IMR-90 (cell line): ENCODE measurements at regions not wholly inside any gene's neighbourhood (a gene's known extent, or its start where the extent isn't known, plus 50 kb on each side); places are given as distances from the start of the nearest gene placed in this dataset.

Experiments used
- CEBPB ChIP-seq: IDR thresholded peaks from 2 replicates; pipeline ENCODE4 v1.6.1; 2012; ENCODE audit warnings: low read depth, low read length, improper control_type of control experiment
- CHD1 ChIP-seq: IDR thresholded peaks from 2 replicates; pipeline ENCODE4 v1.6.1; 2012; ENCODE audit warnings: low read depth, low read length, improper control_type of control experiment
- CTCF ChIP-seq: conservative IDR thresholded peaks from 2 replicates; pipeline ENCODE4 v1.5.1; 2012; ENCODE audit warnings: mild to moderate bottlenecking, low read depth, low read length, improper control_type of control experiment
- ELK1 ChIP-seq: fragments of 150-350 bp; IDR thresholded peaks from 2 replicates; pipeline ENCODE4 v1.6.1; 2016; ENCODE audit warnings: low read depth, mild to moderate bottlenecking, low read length, moderate library complexity, borderline replicate concordance
- MAFK ChIP-seq: IDR thresholded peaks from 2 replicates; pipeline ENCODE4 v1.6.1; 2012; ENCODE audit warnings: low read depth, low read length, improper control_type of control experiment
- MAZ ChIP-seq: IDR thresholded peaks from 2 replicates; pipeline ENCODE4 v1.6.1; 2012; ENCODE audit warnings: low read depth, mild to moderate bottlenecking, low read length, improper control_type of control experiment, moderate library complexity, borderline replicate concordance
- MXI1 ChIP-seq: IDR thresholded peaks from 2 replicates; pipeline ENCODE4 v1.6.1; 2012; ENCODE audit warnings: low read depth, mild to moderate bottlenecking, low read length, moderate library complexity, borderline replicate concordance
- NFE2L2 ChIP-seq: fragments of 150-350 bp; IDR thresholded peaks from 2 replicates; pipeline ENCODE4 v1.6.1; 2016; ENCODE audit warnings: low read depth, mild to moderate bottlenecking, low read length
- POLR2A ChIP-seq: IDR thresholded peaks from 2 replicates; pipeline ENCODE4 v1.6.1; 2012; ENCODE audit warnings: mild to moderate bottlenecking, low read depth, low read length
- RAD21 ChIP-seq: IDR thresholded peaks from 2 replicates; pipeline ENCODE4 v1.6.1; 2012; ENCODE audit warnings: low read length, improper control_type of control experiment
- RCOR1 ChIP-seq: IDR thresholded peaks from 2 replicates; pipeline ENCODE4 v1.6.1; 2012; ENCODE audit warnings: mild to moderate bottlenecking, low read length, improper control_type of control experiment; ENCODE audit not compliant: insufficient replicate concordance
- SMC3 ChIP-seq: fragments of 150-350 bp; IDR thresholded peaks from 2 replicates; pipeline ENCODE4 v1.6.1; 2016; ENCODE audit warnings: low read depth, mild to moderate bottlenecking, antibody characterized with exemption, low read length, moderate library complexity

GRCh38 chr10:30744106-30744505 is 114.6 kb upstream of the LYZL2 start:
- no peak for TF ChIP-seq CTCF
- TF ChIP-seq ELK1, result no peak
- TF ChIP-seq POLR2A, result no peak
- TF ChIP-seq MXI1, result no peak
- no peak for TF ChIP-seq MAZ
- no peak for TF ChIP-seq MAFK
- no peak for TF ChIP-seq RAD21
- no peak for TF ChIP-seq SMC3
- TF ChIP-seq NFE2L2, result no peak
- TF ChIP-seq RCOR1, result no peak
- no peak for TF ChIP-seq CHD1
- no peak for TF ChIP-seq CEBPB
